ENCODE measurements at regions not wholly inside any gene's neighbourhood (a gene's known extent, or its start where the extent isn't known, plus 50 kb on each side); places are given as distances from the start of the nearest gene placed in this dataset.
"Not testable (repeated sequence)": the region's sequence is repeated elsewhere in the genome, so short reads cannot be mapped to it uniquely, and the experiment has no call there.

DNA sequence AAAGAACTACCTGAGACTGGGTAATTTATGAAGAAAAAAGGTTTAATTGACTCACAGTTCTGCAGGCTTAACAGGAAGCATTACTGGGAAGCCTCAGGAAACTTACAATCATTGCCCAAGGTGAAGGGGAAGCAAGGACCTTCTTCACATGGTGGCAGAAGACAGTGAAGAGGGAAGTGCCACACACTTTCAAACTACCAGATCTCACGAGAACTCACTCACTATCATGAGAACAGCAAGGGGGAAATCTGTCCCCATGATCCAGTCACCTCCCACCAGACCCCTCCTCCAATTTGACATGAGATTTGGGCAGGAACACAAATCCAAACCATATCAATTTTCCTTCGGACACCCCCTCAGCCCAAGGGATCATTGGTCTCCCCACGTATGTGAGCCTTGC lies 55.1 kb upstream of the CYRIA start:
- not testable (repeated sequence) for H2BK5ac ChIP-seq (ENCODE audit: low read depth, low read length, poor library complexity, severe bottlenecking); H2BK12ac ChIP-seq (ENCODE audit: low read length in 2 of 2); H3K14ac ChIP-seq (ENCODE audit: low read length in 2 of 2); DNase-seq; H3K4ac ChIP-seq (ENCODE audit: low read depth in 1 of 2, low read length in 2 of 2); H2AFZ ChIP-seq (ENCODE audit: low read depth, low read length); H3K79me1 ChIP-seq (replicated peaks; ENCODE audit: low read length, poor library complexity, severe bottlenecking); H3K4me3 ChIP-seq (ENCODE audit: insufficient read depth in 1 of 2, low read depth in 1 of 2, low read length in 2 of 2); H3K9ac ChIP-seq (ENCODE audit: low read length); H3K18ac ChIP-seq (ENCODE audit: low read depth in 1 of 2, low read length in 2 of 2); H4K91ac ChIP-seq (ENCODE audit: low read length); H3K9me3 ChIP-seq (ENCODE audit: control insufficient read depth, low read length); H3K4me2 ChIP-seq (ENCODE audit: low read length, poor library complexity, severe bottlenecking); H2BK15ac ChIP-seq (ENCODE audit: low read depth, poor library complexity, severe bottlenecking); H4K8ac ChIP-seq (ENCODE audit: low read length); H3K23ac ChIP-seq (ENCODE audit: low read length in 2 of 2); H3K36me3 ChIP-seq (ENCODE audit: control insufficient read depth in 1 of 2, insufficient read depth in 2 of 2, low read depth in 1 of 2, low read length in 2 of 2); H2AK5ac ChIP-seq (ENCODE audit: low read length, severe bottlenecking); H3K4me1 ChIP-seq (ENCODE audit: control insufficient read depth, insufficient read depth, low read depth, low read length); H3K27ac ChIP-seq (ENCODE audit: low read length, poor library complexity, severe bottlenecking); H2BK120ac ChIP-seq (ENCODE audit: low read depth, low read length)
- WGBS, result 89% methylated on average over 3 of the region's 3 CpGs
- H3K27me3 ChIP-seq (ENCODE audit: control insufficient read depth in 1 of 2, insufficient read depth in 1 of 2, low read length in 2 of 2), result peaks cover 0 to 27% of the 10 kb centered on the region in 2 experiments

DNA sequence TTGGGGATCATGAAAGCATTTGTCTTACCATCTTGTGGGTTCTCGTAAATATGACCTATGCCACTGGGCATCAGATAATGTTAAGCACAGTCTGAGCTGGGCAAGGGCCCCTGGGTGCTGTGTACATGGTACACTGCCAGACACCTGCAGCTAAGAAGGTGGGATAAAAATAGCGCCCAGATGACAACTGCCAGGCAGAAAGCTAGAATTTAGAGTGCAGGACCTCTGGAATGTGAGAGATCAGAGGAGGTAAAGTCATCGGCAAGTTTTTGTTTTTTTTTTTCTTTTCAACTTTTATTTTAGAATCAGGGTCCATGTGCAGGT lies 53.8 kb upstream of the CYRIA start:
- no peak overlapping the region for H3K27ac ChIP-seq (ENCODE audit: low read length, poor library complexity, severe bottlenecking)
- no peak overlapping the region for H3K9ac ChIP-seq (ENCODE audit: low read length)
- no peak overlapping the region for H2BK120ac ChIP-seq (ENCODE audit: low read depth, low read length)
- no peaks in the 10 kb centered on the region for H3K36me3 ChIP-seq (ENCODE audit: control insufficient read depth in 1 of 2, insufficient read depth in 2 of 2, low read depth in 1 of 2, low read length in 2 of 2)
- no peak overlapping the region for H3K4me3 ChIP-seq (ENCODE audit: insufficient read depth in 1 of 2, low read depth in 1 of 2, low read length in 2 of 2)
- no peak overlapping the region for H3K23ac ChIP-seq (ENCODE audit: low read length in 2 of 2)
- H3K14ac ChIP-seq (ENCODE audit: low read length in 2 of 2), result no peak overlapping the region
- no peak overlapping the region for H2BK5ac ChIP-seq (ENCODE audit: low read depth, low read length, poor library complexity, severe bottlenecking)
- H2BK15ac ChIP-seq (ENCODE audit: low read depth, poor library complexity, severe bottlenecking), result no peak overlapping the region
- H4K91ac ChIP-seq (ENCODE audit: low read length), result no peak overlapping the region
- no peak overlapping the region for H3K4ac ChIP-seq (ENCODE audit: low read depth in 1 of 2, low read length in 2 of 2)
- peaks cover 0 to 27% of the 10 kb centered on the region in 2 experiments for H3K27me3 ChIP-seq (ENCODE audit: control insufficient read depth in 1 of 2, insufficient read depth in 1 of 2, low read length in 2 of 2)
- 88% methylated on average over 3 of the region's 3 CpGs for WGBS
- no peak for DNase-seq
- H2BK12ac ChIP-seq (ENCODE audit: low read length in 2 of 2), result no peak overlapping the region
- H4K8ac ChIP-seq (ENCODE audit: low read length), result no peak overlapping the region
- no peaks in the 10 kb centered on the region for H3K9me3 ChIP-seq (ENCODE audit: control insufficient read depth, low read length)
- H3K4me2 ChIP-seq (ENCODE audit: low read length, poor library complexity, severe bottlenecking), result no peak overlapping the region
- H2AK5ac ChIP-seq (ENCODE audit: low read length, severe bottlenecking), result no peak overlapping the region
- H2AFZ ChIP-seq (ENCODE audit: low read depth, low read length), result no peak overlapping the region
- H3K18ac ChIP-seq (ENCODE audit: low read depth in 1 of 2, low read length in 2 of 2), result no peak overlapping the region
- H3K4me1 ChIP-seq (ENCODE audit: control insufficient read depth, insufficient read depth, low read depth, low read length), result peaks cover 5% of the 10 kb centered on the region
- H3K79me1 ChIP-seq (replicated peaks; ENCODE audit: low read length, poor library complexity, severe bottlenecking), result no peaks in the 10 kb centered on the region

DNA sequence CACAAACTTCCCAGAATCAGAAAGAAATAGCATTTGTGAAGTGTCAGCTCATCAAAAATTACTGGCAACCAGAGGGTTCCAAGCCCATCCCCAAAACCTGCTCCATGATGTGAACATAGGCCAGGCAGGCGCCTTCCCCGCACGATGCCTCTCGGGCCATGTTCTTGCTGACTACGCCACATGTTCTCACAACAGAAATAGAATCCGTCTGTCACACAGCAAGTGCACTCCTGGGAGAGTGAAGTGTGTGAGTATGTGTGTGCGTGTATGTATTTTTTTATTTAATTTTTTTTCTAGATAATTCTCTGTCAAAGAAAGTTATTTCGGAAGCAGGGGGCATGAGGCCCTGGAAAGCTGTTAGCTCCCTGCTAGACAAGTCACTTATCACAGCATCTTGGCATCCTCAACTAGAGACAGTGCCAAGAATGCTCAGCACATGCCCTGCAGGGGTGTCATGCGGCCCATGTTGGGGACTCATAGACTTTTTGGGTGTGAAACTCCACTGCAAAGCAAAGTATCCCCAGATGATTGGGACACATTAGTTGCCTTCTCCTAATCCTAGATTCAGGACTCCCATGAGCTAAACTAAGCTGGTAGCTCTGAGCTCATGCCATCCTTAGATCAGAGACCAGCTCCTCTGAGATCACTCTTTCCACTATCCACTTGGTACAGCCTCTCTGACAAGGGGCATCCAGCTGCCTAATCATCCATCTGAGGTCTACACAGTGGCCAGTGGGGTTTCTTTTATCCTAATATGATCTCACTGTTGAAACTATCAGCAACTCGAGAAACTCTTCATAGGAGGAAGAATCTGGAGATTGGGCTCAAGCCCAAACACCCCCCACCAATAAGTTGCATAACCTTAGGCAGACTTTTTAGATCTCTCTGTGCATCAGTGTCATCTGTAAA lies 53.2 kb upstream of the CYRIA start:
- no peak overlapping the region for H3K18ac ChIP-seq (ENCODE audit: low read depth in 1 of 2, low read length in 2 of 2)
- no peak overlapping the region for H2BK15ac ChIP-seq (ENCODE audit: low read depth, poor library complexity, severe bottlenecking)
- WGBS, result 99% methylated on average over 8 of the region's 10 CpGs
- H3K27me3 ChIP-seq (ENCODE audit: control insufficient read depth in 1 of 2, insufficient read depth in 1 of 2, low read length in 2 of 2), result peaks cover 0 to 27% of the 10 kb centered on the region in 2 experiments
- no peak overlapping the region for H2BK5ac ChIP-seq (ENCODE audit: low read depth, low read length, poor library complexity, severe bottlenecking)
- no peak overlapping the region for H2BK120ac ChIP-seq (ENCODE audit: low read depth, low read length)
- no peaks in the 10 kb centered on the region for H3K79me1 ChIP-seq (replicated peaks; ENCODE audit: low read length, poor library complexity, severe bottlenecking)
- H2AFZ ChIP-seq (ENCODE audit: low read depth, low read length), result no peak overlapping the region
- H3K23ac ChIP-seq (ENCODE audit: low read length in 2 of 2), result no peak overlapping the region
- H3K4ac ChIP-seq (ENCODE audit: low read depth in 1 of 2, low read length in 2 of 2), result no peak overlapping the region
- no peaks in the 10 kb centered on the region for H3K9me3 ChIP-seq (ENCODE audit: control insufficient read depth, low read length)
- H3K4me2 ChIP-seq (ENCODE audit: low read length, poor library complexity, severe bottlenecking), result no peak overlapping the region
- no peak overlapping the region for H2AK5ac ChIP-seq (ENCODE audit: low read length, severe bottlenecking)
- no peak overlapping the region for H4K8ac ChIP-seq (ENCODE audit: low read length)
- H3K9ac ChIP-seq (ENCODE audit: low read length), result no peak overlapping the region
- H3K36me3 ChIP-seq (ENCODE audit: control insufficient read depth in 1 of 2, insufficient read depth in 2 of 2, low read depth in 1 of 2, low read length in 2 of 2), result no peaks in the 10 kb centered on the region
- DNase-seq, result no peak
- no peak overlapping the region for H2BK12ac ChIP-seq (ENCODE audit: low read length in 2 of 2)
- no peak overlapping the region for H3K27ac ChIP-seq (ENCODE audit: low read length, poor library complexity, severe bottlenecking)
- peaks cover 5% of the 10 kb centered on the region for H3K4me1 ChIP-seq (ENCODE audit: control insufficient read depth, insufficient read depth, low read depth, low read length)
- no peak overlapping the region for H3K4me3 ChIP-seq (ENCODE audit: insufficient read depth in 1 of 2, low read depth in 1 of 2, low read length in 2 of 2)
- H3K14ac ChIP-seq (ENCODE audit: low read length in 2 of 2), result peak overlapping the region in 1 of 2 experiments; percentile 58
- H4K91ac ChIP-seq (ENCODE audit: low read length), result no peak overlapping the region

DNA sequence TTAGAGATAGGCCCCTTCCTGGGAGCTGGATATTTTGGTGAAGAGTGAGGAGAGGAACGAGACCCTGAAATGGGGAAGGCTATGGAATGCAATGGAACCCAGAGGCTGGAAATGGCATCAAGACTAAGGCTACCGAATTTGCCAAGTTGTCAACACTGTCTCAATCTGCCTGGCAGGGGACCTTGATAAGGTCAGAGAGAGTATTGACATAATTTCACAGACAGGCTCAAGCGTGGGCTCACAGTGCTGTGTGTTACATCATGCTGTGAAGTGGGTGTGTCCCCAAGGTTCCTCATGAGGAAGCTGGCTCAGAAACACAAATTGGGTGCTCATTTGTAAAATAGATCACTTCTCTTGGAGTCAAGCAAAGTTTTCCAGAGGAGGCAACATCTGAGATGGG lies 51.8 kb upstream of the CYRIA start:
- Histone ChIP-seq H3K18ac (ENCODE audit: low read depth in 1 of 2, low read length in 2 of 2) (no peak overlapping the region), H2AFZ (ENCODE audit: low read depth, low read length) (no peak overlapping the region), H3K27me3 (ENCODE audit: control insufficient read depth in 1 of 2, insufficient read depth in 1 of 2, low read length in 2 of 2) (peaks cover 0 to 27% of the 10 kb centered on the region in 2 experiments), H2BK12ac (ENCODE audit: low read length in 2 of 2) (no peak overlapping the region), H4K8ac (ENCODE audit: low read length) (no peak overlapping the region), H3K4me3 (ENCODE audit: insufficient read depth in 1 of 2, low read depth in 1 of 2, low read length in 2 of 2) (no peak overlapping the region), H4K91ac (ENCODE audit: low read length) (no peak overlapping the region), H2AK5ac (ENCODE audit: low read length, severe bottlenecking) (peak overlapping the region; percentile 30), H3K4me1 (ENCODE audit: control insufficient read depth, insufficient read depth, low read depth, low read length) (peaks cover 5% of the 10 kb centered on the region), H3K23ac (ENCODE audit: low read length in 2 of 2) (peak overlapping the region in 1 of 2 experiments; percentile 72), H2BK5ac (ENCODE audit: low read depth, low read length, poor library complexity, severe bottlenecking) (no peak overlapping the region), H3K4me2 (ENCODE audit: low read length, poor library complexity, severe bottlenecking) (no peak overlapping the region), H3K14ac (ENCODE audit: low read length in 2 of 2) (no peak overlapping the region), H3K4ac (ENCODE audit: low read depth in 1 of 2, low read length in 2 of 2) (no peak overlapping the region), H3K9me3 (ENCODE audit: control insufficient read depth, low read length) (no peaks in the 10 kb centered on the region), H2BK15ac (ENCODE audit: low read depth, poor library complexity, severe bottlenecking) (no peak overlapping the region), H3K79me1 (replicated peaks; ENCODE audit: low read length, poor library complexity, severe bottlenecking) (no peaks in the 10 kb centered on the region), H3K9ac (ENCODE audit: low read length) (no peak overlapping the region), H2BK120ac (ENCODE audit: low read depth, low read length) (no peak overlapping the region), H3K27ac (ENCODE audit: low read length, poor library complexity, severe bottlenecking) (no peak overlapping the region), H3K36me3 (ENCODE audit: control insufficient read depth in 1 of 2, insufficient read depth in 2 of 2, low read depth in 1 of 2, low read length in 2 of 2) (no peaks in the 10 kb centered on the region)
- WGBS, result 55% methylated on average over 3 of the region's 3 CpGs
- no peak for DNase-seq

All from mesenchymal stem cell (in vitro differentiated cells and primary cell).